ENCODE measurements at regions not wholly inside any gene's neighbourhood (a gene's known extent, or its start where the extent isn't known, plus 50 kb on each side); places are given as distances from the start of the nearest gene placed in this dataset.

DNA sequence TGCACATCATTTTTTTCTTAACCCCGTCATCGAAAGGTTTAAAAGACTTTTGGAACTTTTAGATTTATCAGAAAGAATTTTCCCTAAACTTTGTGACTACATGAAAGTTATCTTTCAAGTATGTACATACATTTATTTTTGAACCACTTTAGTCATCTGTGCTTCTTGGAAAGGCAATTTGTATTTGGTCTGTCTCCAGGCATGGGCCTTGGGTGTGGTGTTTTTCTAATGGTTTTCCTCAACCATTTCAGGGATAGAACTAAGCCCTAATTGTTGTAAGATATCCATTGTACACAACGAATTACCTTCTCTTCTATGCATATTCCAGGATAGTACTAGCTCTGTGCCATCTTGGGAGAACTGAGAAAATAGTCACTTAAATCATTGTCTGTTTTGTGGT is 191.5 kb upstream of the RPL34 start:
- peaks cover 29% of the 10 kb centered on the region for H3K4me1 Mint-ChIP-seq (ENCODE audit: low read depth)
- DNase-seq (ENCODE audit: low spot score), result no peak
- H3K27me3 Mint-ChIP-seq (ENCODE audit: low read depth), result no peaks in the 10 kb centered on the region
- H3K36me3 Mint-ChIP-seq (ENCODE audit: low read depth), result no peaks in the 10 kb centered on the region
- no peak overlapping the region for H3K27ac Mint-ChIP-seq (ENCODE audit: unreplicated experiment)
- no peak overlapping the region for H3K4me3 Mint-ChIP-seq (ENCODE audit: unreplicated experiment)
- H3K9me3 Mint-ChIP-seq (ENCODE audit: low read depth), result no peaks in the 10 kb centered on the region
- TF ChIP-seq CTCF (IDR thresholded peaks at IDR 0.05), result no peak

GRCh38 chr4:108427946-108428485 is 192.4 kb upstream of the RPL34 start:
- H3K36me3 Mint-ChIP-seq (ENCODE audit: low read depth), result no peaks in the 10 kb centered on the region
- no peak for DNase-seq (ENCODE audit: low spot score)
- no peaks in the 10 kb centered on the region for H3K27me3 Mint-ChIP-seq (ENCODE audit: low read depth)
- H3K4me3 Mint-ChIP-seq (ENCODE audit: unreplicated experiment), result no peak overlapping the region
- peaks cover 2% of the 10 kb centered on the region for H3K9me3 Mint-ChIP-seq (ENCODE audit: low read depth)
- H3K27ac Mint-ChIP-seq (ENCODE audit: unreplicated experiment), result no peak overlapping the region
- H3K4me1 Mint-ChIP-seq (ENCODE audit: low read depth), result peaks cover 23% of the 10 kb centered on the region
- TF ChIP-seq CTCF (IDR thresholded peaks at IDR 0.05), result no peak

- no peak overlapping the region for H3K4me3 Mint-ChIP-seq (ENCODE audit: unreplicated experiment)
- H3K27me3 Mint-ChIP-seq (ENCODE audit: low read depth), result no peaks in the 10 kb centered on the region
- peaks cover 23% of the 10 kb centered on the region for H3K4me1 Mint-ChIP-seq (ENCODE audit: low read depth)
- peak overlapping the region; percentile 72 for H3K27ac Mint-ChIP-seq (ENCODE audit: unreplicated experiment)
- DNase-seq (ENCODE audit: low spot score), result no peak
- H3K9me3 Mint-ChIP-seq (ENCODE audit: low read depth), result peaks cover 15% of the 10 kb centered on the region
- no peak for TF ChIP-seq CTCF (IDR thresholded peaks at IDR 0.05)
- no peaks in the 10 kb centered on the region for H3K36me3 Mint-ChIP-seq (ENCODE audit: low read depth)
Observed at GRCh38 chr4:108426493-108426892, 193.9 kb upstream of the RPL34 start.

- Mint-ChIP-seq H3K36me3 (ENCODE audit: low read depth) (no peaks in the 10 kb centered on the region), H3K9me3 (ENCODE audit: low read depth) (peaks cover 15% of the 10 kb centered on the region), H3K27ac (ENCODE audit: unreplicated experiment) (peak overlapping the region; percentile 72), H3K27me3 (ENCODE audit: low read depth) (no peaks in the 10 kb centered on the region), H3K4me1 (ENCODE audit: low read depth) (peaks cover 23% of the 10 kb centered on the region), H3K4me3 (ENCODE audit: unreplicated experiment) (peak overlapping the region; percentile 46)
- no peak for TF ChIP-seq CTCF (IDR thresholded peaks at IDR 0.05)
- DNase-seq (ENCODE audit: low spot score), result no peak
Observed at GRCh38 chr4:108425988-108426387, 194.4 kb upstream of the RPL34 start.

DNA sequence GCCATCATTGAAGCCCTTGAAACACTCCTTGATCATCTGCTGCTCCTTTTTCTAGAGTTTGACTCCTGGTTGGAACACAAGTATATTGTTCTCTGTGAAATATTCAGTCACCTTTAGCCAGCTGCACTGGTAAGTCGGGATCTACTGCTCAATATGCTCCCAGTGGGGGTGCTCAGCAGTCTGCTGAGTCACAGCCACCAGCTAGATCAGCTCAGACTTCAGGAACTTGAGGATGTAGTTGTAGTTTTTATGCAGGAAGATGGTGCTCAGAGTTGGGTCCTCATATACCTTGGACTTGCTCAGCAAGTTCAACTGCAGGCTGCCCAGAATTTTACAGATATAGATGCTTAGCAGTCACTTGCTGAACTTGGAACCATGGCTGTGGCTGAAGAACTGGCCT is 202.5 kb upstream of the RPL34 start:
- Mint-ChIP-seq H3K4me3 (ENCODE audit: unreplicated experiment) (no peak overlapping the region), H3K4me1 (ENCODE audit: low read depth) (peaks cover 3% of the 10 kb centered on the region), H3K27me3 (ENCODE audit: low read depth) (no peaks in the 10 kb centered on the region), H3K36me3 (ENCODE audit: low read depth) (no peaks in the 10 kb centered on the region), H3K9me3 (ENCODE audit: low read depth) (peaks cover 12% of the 10 kb centered on the region), H3K27ac (ENCODE audit: unreplicated experiment) (no peak overlapping the region)
- DNase-seq (ENCODE audit: low spot score), result no peak
- no peak for TF ChIP-seq CTCF (IDR thresholded peaks at IDR 0.05)

All from chondrocyte (in vitro differentiated cells).